HUES48 (cell line): ENCODE measurements at regions not wholly inside any gene's neighbourhood (a gene's known extent, or its start where the extent isn't known, plus 50 kb on each side); places are given as distances from the start of the nearest gene placed in this dataset.
A peak's percentile ranks its signal among the peaks of the same experiment; 100 is the strongest.

ENCODE experiments used
- H3K27ac ChIP-seq: one replicate; pipeline ENCODE4 v1.7.0; 2013; ENCODE audit warnings: low read depth, low read length, inconsistent platforms
- H3K27me3 ChIP-seq: 2 replicates; pipeline ENCODE4 v1.6.1; 2013; ENCODE audit warnings: mild to moderate bottlenecking, low read length; ENCODE audit not compliant: control insufficient read depth, insufficient read depth
- H3K36me3 ChIP-seq: 2 replicates; pipeline ENCODE4 v1.6.1; 2013; ENCODE audit warnings: low read length; ENCODE audit not compliant: control insufficient read depth, insufficient read depth
- H3K4me1 ChIP-seq: 2 replicates; pipeline ENCODE4 v1.6.1; 2013; ENCODE audit warnings: mild to moderate bottlenecking, low read length; ENCODE audit not compliant: control insufficient read depth, insufficient read depth
- H3K4me3 ChIP-seq: 2 replicates; pipeline ENCODE4 v1.5.1; 2013; ENCODE audit warnings: mild to moderate bottlenecking, low read depth, low read length
- H3K9ac ChIP-seq: 2 replicates; pipeline ENCODE4 v1.6.1; 2013; ENCODE audit warnings: mild to moderate bottlenecking, low read depth, low read length, moderate library complexity
- H3K9me3 ChIP-seq: 2 replicates; pipeline ENCODE4 v1.6.1; 2013; ENCODE audit warnings: low read length; ENCODE audit not compliant: control insufficient read depth, insufficient read depth

DNA sequence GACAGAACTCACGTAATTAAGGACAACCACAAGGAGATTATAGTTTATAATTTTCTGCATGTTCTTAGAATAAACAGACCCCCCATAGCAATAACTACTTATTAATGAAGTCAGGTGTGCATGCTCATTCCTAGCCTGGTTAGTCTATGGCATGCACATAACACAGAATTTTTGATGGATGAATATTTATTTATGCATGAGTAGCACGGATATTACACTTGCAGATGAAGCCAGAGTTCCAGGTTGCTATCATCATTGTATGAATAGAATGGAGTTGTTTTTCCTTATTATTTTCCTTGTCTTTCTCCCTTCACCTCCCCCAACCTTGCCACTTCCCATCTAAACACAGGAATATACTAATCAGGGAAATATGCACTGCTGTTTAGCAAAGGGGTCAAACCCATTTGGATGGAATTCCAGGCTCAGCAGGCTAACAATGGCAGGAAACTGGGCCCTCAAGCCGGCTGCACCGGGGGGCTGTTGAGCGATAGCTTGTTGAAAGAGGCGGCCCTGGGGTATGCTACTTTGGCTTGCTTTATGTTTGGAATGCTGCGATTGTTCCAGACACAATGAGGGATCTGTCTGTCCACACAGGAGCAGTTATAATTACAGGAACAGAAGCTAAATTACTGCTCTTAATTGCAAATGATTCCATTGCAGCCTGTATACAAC lies 112.6 kb downstream of the TMEM170B start:
- peak overlapping the region; percentile 31; the same call in 1 of the 2 replicates for H3K4me3 ChIP-seq
- H3K9me3 ChIP-seq, result peaks cover 10% of the 10 kb centered on the region
- no peaks in the 10 kb centered on the region for H3K36me3 ChIP-seq
- peak overlapping the region; percentile 93 for H3K27ac ChIP-seq
- peak overlapping the region; percentile 8; the same call in 1 of the 2 replicates for H3K9ac ChIP-seq
- no peaks in the 10 kb centered on the region for H3K27me3 ChIP-seq
- peaks cover 42% of the 10 kb centered on the region for H3K4me1 ChIP-seq

DNA sequence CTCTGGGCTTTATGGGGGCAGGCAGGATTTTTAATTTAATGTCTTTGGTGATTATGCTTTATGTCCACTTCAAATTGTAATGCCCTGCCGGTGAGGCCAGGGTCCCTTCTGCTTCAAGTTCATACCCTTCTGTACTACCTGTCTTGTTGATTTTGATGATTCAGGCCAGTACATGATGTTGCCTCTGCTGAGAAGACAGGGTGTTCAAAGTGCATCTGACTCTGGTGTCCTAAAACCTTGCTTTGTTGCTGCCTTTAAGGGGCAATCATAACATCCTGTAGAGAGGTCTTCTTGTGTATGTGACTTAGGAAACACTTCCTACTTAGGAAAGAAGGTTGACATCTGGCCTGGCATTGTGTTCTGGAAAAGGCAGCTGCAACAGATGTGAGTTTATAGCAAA lies 113.2 kb downstream of the TMEM170B start:
- Histone ChIP-seq H3K9ac (peak overlapping the region; percentile 8; the same call in 1 of the 2 replicates), H3K9me3 (peaks cover 10% of the 10 kb centered on the region), H3K4me1 (peaks cover 44% of the 10 kb centered on the region), H3K27me3 (no peaks in the 10 kb centered on the region), H3K4me3 (no peak overlapping the region), H3K36me3 (no peaks in the 10 kb centered on the region), H3K27ac (peak overlapping the region; percentile 93)

DNA sequence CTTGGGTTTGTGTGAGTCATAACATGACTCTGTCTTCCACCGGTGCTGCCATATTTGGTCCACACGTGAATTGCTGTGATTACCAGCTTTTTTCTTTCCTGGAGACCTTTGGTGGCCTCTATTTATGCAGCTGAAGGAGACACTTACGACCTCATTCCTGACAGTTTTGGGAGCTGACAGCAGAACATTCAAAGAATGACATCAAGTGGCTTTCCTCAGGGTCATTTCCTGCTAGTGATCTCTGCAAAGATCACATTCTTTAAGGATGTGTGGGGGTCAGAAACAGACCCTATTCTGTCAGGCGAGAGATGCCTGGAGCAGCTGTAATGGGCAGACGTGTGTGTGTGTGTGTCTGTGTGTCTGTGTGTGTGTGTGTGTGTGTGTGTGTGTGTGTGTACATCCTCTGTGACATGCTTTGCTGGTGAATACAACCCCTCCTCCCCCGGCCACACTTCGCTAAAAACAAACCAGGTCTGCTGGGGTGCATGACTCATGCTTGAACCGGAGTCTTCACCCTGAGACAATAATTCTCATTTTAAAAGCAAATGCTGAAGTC lies 115.6 kb downstream of the TMEM170B start:
- Histone ChIP-seq H3K4me1 (peaks cover 53% of the 10 kb centered on the region), H3K9me3 (peaks cover 5% of the 10 kb centered on the region), H3K36me3 (no peaks in the 10 kb centered on the region), H3K27me3 (no peaks in the 10 kb centered on the region), H3K27ac (peak overlapping the region; percentile 74), H3K4me3 (no peak overlapping the region), H3K9ac (no peak overlapping the region)

DNA sequence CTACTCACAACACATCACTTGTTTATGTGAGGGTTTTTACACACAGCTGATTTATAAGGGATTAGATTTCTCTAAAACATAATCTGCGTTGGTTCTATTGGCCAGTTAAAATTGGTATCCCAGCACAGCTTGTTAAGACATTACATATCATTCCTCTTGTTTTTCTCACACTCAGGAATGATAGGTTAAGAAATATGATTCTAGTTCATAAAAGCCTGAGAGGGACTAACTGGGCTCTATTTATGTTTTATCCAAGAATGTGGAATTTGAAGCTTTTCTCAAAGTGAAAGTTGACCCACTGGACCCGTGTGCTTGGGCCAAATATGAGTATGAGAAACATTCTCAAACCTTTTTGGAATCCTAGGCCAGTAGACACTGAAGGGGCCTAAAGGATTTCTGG lies 117.3 kb downstream of the TMEM170B start:
- H3K4me1 ChIP-seq, result peaks cover 45% of the 10 kb centered on the region
- no peaks in the 10 kb centered on the region for H3K9me3 ChIP-seq
- no peak overlapping the region for H3K27ac ChIP-seq
- H3K36me3 ChIP-seq, result no peaks in the 10 kb centered on the region
- no peak overlapping the region for H3K4me3 ChIP-seq
- no peak overlapping the region for H3K9ac ChIP-seq
- H3K27me3 ChIP-seq, result no peaks in the 10 kb centered on the region

DNA sequence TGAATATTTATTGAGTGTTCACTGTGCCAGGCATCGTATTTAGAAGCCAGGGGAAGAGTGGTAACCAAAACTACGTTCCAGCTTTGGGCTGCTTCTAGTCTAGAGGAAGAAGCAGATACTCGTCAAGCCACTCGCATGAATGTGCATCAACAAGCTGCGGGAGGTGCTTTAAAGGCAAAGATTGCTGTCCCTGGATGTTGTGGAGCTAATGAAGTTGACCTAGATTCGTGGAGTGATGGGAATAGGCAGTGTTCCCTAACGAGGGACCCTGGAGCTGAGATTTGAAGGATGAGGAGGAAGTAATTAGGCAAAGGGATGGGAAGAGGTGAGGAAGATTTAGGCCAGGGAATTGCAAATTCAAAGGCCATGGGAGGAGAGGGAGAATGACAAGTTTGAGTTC lies 118.9 kb downstream of the TMEM170B start:
- Histone ChIP-seq H3K4me1 (peaks cover 31% of the 10 kb centered on the region), H3K27me3 (no peaks in the 10 kb centered on the region), H3K9me3 (no peaks in the 10 kb centered on the region), H3K4me3 (no peak overlapping the region), H3K9ac (no peak overlapping the region), H3K36me3 (no peaks in the 10 kb centered on the region), H3K27ac (peak overlapping the region; percentile 84)

DNA sequence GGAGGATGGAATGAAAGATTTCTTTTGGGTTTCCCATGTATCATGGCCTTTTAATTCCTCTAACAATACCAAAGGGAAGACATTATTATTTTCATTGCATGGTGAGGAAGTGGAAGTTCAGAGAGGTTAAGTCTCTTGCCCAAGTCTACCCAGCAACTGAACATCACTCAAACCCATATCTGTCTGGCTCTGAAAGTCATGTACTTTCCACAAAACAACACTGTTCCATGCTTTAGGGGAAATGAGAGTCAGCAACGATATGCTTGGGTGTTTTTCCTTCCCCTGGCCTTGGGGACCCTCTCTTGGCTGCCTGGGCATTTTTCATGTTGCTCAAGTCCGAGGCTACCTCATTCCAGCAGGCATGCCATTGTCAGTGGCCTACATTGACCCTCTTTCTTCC lies 118.8 kb downstream of the ADTRP start:
- Histone ChIP-seq H3K27ac (no peak overlapping the region), H3K9ac (no peak overlapping the region), H3K27me3 (no peaks in the 10 kb centered on the region), H3K36me3 (no peaks in the 10 kb centered on the region), H3K9me3 (no peaks in the 10 kb centered on the region), H3K4me3 (no peak overlapping the region), H3K4me1 (peaks cover 20% of the 10 kb centered on the region)

DNA sequence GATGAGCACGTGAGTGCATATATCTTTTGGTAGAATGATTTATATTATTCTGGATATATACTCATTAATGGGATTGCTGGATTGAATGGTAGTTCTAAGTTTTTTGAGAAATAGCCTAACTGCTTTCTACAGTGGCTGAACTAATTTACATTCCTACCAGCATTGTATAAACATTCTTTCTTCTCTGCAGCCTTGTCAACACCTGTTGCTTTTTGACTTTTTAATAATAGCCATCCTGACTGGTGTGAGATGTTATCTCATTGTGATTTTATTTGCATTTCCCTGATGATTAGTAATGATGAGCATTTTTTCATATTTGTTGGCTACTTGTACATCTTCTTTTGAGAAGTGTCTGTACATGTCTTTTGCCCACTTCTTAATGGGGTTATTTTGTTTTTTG lies 116.3 kb downstream of the ADTRP start:
- no peak overlapping the region for H3K9ac ChIP-seq
- no peak overlapping the region for H3K27ac ChIP-seq
- no peak overlapping the region for H3K4me3 ChIP-seq
- no peaks in the 10 kb centered on the region for H3K9me3 ChIP-seq
- H3K27me3 ChIP-seq, result no peaks in the 10 kb centered on the region
- H3K36me3 ChIP-seq, result no peaks in the 10 kb centered on the region
- H3K4me1 ChIP-seq, result no peaks in the 10 kb centered on the region

DNA sequence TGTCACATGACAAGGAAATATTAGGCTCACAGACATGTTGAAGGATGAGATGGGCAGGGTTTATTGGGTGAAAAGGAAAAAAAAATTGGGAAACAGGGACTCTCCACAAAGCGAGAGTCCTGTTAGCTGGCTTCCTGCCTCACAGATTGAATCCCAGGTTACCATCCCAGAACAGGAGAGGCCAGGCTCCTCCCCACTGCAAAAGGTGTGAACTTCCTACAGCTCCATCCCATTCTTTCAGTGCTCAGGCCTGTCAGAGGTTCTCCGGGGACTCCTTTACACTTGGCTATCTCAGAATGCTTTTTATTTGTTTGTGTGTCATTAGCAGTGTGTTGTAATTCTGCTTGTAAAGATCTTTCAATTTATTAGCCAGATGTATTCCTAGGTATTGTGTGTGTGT lies 115.1 kb downstream of the ADTRP start:
- Histone ChIP-seq H3K36me3 (no peaks in the 10 kb centered on the region), H3K4me3 (no peak overlapping the region), H3K4me1 (no peaks in the 10 kb centered on the region), H3K9ac (no peak overlapping the region), H3K9me3 (0 out of 2 replicates have a peak, but pooled peaks cover under 1% of the 10 kb centered on the region), H3K27me3 (no peaks in the 10 kb centered on the region), H3K27ac (no peak overlapping the region)
